ENCODE measurements at regions not wholly inside any gene's neighbourhood (a gene's known extent, or its start where the extent isn't known, plus 50 kb on each side); places are given as distances from the start of the nearest gene placed in this dataset.

DNA sequence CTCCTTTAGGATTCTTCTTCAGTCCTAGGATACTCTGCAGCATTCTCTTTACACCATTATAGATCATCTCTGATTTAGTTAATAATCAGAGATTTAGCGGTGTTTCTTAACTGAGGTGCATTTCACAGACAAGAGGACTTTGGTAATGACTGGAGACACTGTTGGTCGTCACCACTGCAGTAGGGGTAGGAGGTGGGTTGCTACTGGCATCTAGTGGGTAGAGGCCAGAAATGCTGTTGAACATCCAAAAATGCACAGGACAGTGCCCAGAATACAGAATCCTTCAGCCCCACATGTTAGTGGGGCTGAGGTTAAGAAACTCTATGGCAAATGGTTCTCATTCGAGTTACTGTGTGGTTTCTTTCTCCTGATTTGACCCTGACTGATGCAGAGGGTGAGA is 80.4 kb upstream of the LMCD1 start:
- Histone ChIP-seq H3K4me1 (no peaks in the 10 kb centered on the region), H3K27me3 (ENCODE audit: low read depth) (no peaks in the 10 kb centered on the region), H3K9me3 (peaks cover 14% of the 10 kb centered on the region), H3K4me3 (no peak overlapping the region), H3K27ac (no peak overlapping the region), H3K36me3 (no peaks in the 10 kb centered on the region)
- TF ChIP-seq, protein P1, sequence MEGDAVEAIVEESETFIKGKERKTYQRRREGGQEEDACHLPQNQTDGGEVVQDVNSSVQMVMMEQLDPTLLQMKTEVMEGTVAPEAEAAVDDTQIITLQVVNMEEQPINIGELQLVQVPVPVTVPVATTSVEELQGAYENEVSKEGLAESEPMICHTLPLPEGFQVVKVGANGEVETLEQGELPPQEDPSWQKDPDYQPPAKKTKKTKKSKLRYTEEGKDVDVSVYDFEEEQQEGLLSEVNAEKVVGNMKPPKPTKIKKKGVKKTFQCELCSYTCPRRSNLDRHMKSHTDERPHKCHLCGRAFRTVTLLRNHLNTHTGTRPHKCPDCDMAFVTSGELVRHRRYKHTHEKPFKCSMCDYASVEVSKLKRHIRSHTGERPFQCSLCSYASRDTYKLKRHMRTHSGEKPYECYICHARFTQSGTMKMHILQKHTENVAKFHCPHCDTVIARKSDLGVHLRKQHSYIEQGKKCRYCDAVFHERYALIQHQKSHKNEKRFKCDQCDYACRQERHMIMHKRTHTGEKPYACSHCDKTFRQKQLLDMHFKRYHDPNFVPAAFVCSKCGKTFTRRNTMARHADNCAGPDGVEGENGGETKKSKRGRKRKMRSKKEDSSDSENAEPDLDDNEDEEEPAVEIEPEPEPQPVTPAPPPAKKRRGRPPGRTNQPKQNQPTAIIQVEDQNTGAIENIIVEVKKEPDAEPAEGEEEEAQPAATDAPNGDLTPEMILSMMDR (IDR thresholded peaks at IDR 0.05) = no peak
- intact Hi-C loops (cut with DNase I) = no loop called here
- ATAC-seq (no peak), DNase-seq (no peak)

DNA sequence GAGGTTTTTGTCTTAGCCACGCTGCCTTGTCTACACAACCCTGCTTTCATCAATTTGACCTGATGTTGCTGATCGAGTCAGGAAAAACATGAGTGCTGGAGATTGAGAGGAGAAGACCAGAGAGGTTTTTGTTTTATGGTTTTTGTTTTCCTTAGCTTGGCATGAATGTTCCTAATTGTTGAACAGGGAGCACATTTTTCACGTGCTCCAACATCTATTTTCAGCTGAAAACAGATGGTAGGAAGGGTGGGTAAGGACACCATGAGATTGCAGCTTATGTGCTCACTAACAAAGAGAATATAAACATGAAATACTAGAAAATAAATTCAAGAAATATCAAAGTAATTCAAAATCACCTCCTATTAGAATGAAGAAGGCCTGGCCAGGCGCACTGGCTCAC is 79.9 kb upstream of the LMCD1 start:
- H3K36me3 ChIP-seq = no peaks in the 10 kb centered on the region
- DNase-seq (no peak), ATAC-seq (no peak)
- no peak overlapping the region for H3K27ac ChIP-seq
- no peaks in the 10 kb centered on the region for H3K4me1 ChIP-seq
- peaks cover 14% of the 10 kb centered on the region for H3K9me3 ChIP-seq
- no peak overlapping the region for H3K4me3 ChIP-seq
- intact Hi-C loops (cut with DNase I) = no loop called here
- TF ChIP-seq, protein P1 (IDR thresholded peaks at IDR 0.05) = no peak
- H3K27me3 ChIP-seq (ENCODE audit: low read depth) = no peaks in the 10 kb centered on the region

DNA sequence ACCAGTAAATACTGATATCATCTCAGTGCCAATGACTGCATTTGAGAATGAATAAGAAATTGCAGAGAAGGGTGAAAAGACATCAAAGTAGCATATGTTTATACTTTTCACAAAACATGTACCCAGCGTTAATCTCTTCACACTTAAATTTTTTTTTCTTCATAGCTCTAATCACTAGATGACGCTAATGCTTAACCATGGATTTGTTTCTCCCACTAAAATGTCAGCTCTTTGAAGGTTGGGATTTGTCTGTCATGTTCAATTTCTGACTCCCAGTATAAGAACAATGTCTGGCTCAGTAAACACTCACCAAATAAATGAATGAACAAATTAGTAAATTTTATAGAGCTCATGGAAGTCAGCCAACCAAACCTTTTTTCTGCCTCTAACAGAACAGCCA is 78.3 kb upstream of the LMCD1 start:
- H3K4me1 ChIP-seq = no peaks in the 10 kb centered on the region
- no peak overlapping the region for H3K27ac ChIP-seq
- no peaks in the 10 kb centered on the region for H3K27me3 ChIP-seq (ENCODE audit: low read depth)
- intact Hi-C loops (cut with DNase I) = no loop called here
- DNase-seq (no peak), ATAC-seq (no peak)
- TF ChIP-seq, protein P1 (IDR thresholded peaks at IDR 0.05) = no peak
- H3K9me3 ChIP-seq = peaks cover 14% of the 10 kb centered on the region
- H3K36me3 ChIP-seq = no peaks in the 10 kb centered on the region
- H3K4me3 ChIP-seq = no peak overlapping the region

DNA sequence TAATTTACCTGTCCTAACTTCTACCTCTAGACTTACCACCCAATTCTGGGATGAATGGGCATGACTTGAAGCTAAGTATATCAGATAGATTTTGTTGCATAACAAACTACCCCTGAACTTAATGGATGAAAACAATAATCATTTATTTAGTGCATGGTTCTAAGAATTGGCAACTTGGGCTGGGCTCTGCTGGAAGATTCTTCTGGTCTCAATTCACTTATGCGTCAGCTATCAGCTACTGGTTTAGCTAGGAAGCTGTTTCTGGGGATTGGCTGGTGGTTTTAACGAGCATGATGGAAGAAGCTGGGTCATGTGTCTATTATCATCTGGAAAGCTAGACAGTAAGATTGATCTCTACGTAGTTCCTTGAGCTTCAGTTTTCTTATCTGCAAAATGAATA is 77.3 kb upstream of the LMCD1 start:
- DNase-seq = no peak
- Histone ChIP-seq H3K36me3 (no peaks in the 10 kb centered on the region), H3K27me3 (ENCODE audit: low read depth) (no peaks in the 10 kb centered on the region), H3K4me3 (no peak overlapping the region), H3K27ac (no peak overlapping the region), H3K9me3 (peaks cover 14% of the 10 kb centered on the region), H3K4me1 (no peaks in the 10 kb centered on the region)
- TF ChIP-seq, protein P1 (IDR thresholded peaks at IDR 0.05) = no peak
- ATAC-seq = no peak
- intact Hi-C loops (cut with DNase I) = no loop called here

DNA sequence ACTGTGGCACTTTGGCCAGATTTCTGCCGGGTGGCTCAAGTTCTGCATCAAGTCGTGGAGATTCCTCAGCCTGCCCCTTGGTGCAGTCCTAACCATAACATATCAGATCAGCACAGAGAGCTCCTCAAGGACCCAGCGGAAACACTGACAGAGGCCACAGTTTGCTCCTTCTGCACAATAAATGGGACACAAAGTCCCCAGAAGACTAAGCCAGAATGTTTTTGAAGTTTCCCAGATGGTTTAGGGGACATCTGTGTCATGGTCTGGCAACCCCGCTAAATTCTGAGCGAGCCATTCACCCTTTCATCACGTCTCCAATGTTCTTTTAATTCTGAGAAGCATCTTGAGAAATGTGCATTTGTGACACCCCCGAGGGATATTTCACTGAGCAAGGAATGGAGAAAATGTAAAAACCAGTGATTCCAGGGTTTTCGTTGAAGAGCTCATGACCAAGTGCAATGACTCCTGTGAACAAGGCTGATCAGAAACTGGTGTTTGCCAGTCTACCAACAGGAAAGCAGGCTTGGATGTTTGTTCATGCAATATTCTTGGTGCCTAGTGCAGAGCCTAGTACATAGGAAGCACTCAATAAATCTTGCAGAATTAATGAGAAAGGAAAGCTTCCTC is 64.8 kb upstream of the LMCD1 start:
- Histone ChIP-seq H3K4me1 (no peaks in the 10 kb centered on the region), H3K36me3 (no peaks in the 10 kb centered on the region), H3K9me3 (no peaks in the 10 kb centered on the region), H3K4me3 (no peak overlapping the region), H3K27ac (peak overlapping the region; percentile 37), H3K27me3 (ENCODE audit: low read depth) (no peaks in the 10 kb centered on the region)
- intact Hi-C loops (cut with DNase I) = no loop called here
- DNase-seq = no peak
- TF ChIP-seq, protein P1 (IDR thresholded peaks at IDR 0.05) = no peak
- ATAC-seq = peak; percentile 56 to 77

Measured in lower lobe of right lung (tissue), 2 donors.